Mucosa of descending colon (tissue), 3 donors: ENCODE measurements at regions not wholly inside any gene's neighbourhood (a gene's known extent, or its start where the extent isn't known, plus 50 kb on each side); places are given as distances from the start of the nearest gene placed in this dataset.

Source experiments
- ATAC-seq: fragments of 200-7000 bp; cut with Tn5 transposase; one replicate; pipeline ENCODE4 v1.9.1; 2020; ENCODE audit warnings: mild to moderate bottlenecking, moderate library complexity
- DNase-seq, 3 donors: peaks; one replicate each; pipeline ENCODE4 v3.0.0-alpha.2; 2020
- H3K36me3 ChIP-seq: fragments of 200-600 bp; one replicate; pipeline ENCODE4 v1.8.0; 2021; ENCODE audit warnings: low read depth, mild to moderate bottlenecking
- H3K4me1 ChIP-seq: fragments of 200-600 bp; one replicate; pipeline ENCODE4 v1.8.0; 2021; ENCODE audit warnings: low read depth, mild to moderate bottlenecking
- H3K4me3 ChIP-seq: fragments of 200-600 bp; one replicate; pipeline ENCODE4 v1.8.0; 2021; ENCODE audit warnings: mild to moderate bottlenecking
- H3K9me3 ChIP-seq: fragments of 200-600 bp; one replicate; pipeline ENCODE4 v1.8.0; 2021; ENCODE audit warnings: mild to moderate bottlenecking
- intact Hi-C, 2 donors: fragments of 100-400 bp; cut with DNase I in 1 of 2; cut with micrococcal nuclease in 1 of 2; formaldehyde crosslinking; loops; one replicate each; pipeline versions ENCODE4 v1.11.0 to v1.11.1; 2022; cut with DNase I, micrococcal nuclease
- TF ChIP-seq, protein P1 (sequence below): fragments of 200-600 bp; IDR thresholded peaks from one replicate; pipeline ENCODE4 v1.8.0; 2022; ENCODE audit warnings: antibody characterized with exemption, mild to moderate bottlenecking
- donor health status: DM: no; HTN: no; CAD: no; lungs with moderate emphysema.
- donor health status: DM: no; HTN: no; CAD: no.
- donor health status: DM: no; HTN: yes; CAD: no.

GRCh38 chr11:119957951-119958350 lies 180.0 kb downstream of the TRIM29 start:
- intact Hi-C loops = no loop called here
- TF ChIP-seq, protein P1, sequence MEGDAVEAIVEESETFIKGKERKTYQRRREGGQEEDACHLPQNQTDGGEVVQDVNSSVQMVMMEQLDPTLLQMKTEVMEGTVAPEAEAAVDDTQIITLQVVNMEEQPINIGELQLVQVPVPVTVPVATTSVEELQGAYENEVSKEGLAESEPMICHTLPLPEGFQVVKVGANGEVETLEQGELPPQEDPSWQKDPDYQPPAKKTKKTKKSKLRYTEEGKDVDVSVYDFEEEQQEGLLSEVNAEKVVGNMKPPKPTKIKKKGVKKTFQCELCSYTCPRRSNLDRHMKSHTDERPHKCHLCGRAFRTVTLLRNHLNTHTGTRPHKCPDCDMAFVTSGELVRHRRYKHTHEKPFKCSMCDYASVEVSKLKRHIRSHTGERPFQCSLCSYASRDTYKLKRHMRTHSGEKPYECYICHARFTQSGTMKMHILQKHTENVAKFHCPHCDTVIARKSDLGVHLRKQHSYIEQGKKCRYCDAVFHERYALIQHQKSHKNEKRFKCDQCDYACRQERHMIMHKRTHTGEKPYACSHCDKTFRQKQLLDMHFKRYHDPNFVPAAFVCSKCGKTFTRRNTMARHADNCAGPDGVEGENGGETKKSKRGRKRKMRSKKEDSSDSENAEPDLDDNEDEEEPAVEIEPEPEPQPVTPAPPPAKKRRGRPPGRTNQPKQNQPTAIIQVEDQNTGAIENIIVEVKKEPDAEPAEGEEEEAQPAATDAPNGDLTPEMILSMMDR = no peak
- Histone ChIP-seq H3K9me3 (no peaks in the 10 kb centered on the region), H3K4me1 (no peaks in the 10 kb centered on the region), H3K4me3 (no peak overlapping the region), H3K36me3 (no peaks in the 10 kb centered on the region)
- DNase-seq (no peak), ATAC-seq (no peak)

- intact Hi-C loops = no loop called here
- Histone ChIP-seq H3K36me3 (no peaks in the 10 kb centered on the region), H3K9me3 (no peaks in the 10 kb centered on the region), H3K4me3 (no peak overlapping the region), H3K4me1 (no peaks in the 10 kb centered on the region)
- no peak for ATAC-seq
- TF ChIP-seq, protein P1 = no peak
- DNase-seq = no peak
These were observed 185.5 kb downstream of the TRIM29 start for GRCh38 chr11:119952441-119952840.

DNA sequence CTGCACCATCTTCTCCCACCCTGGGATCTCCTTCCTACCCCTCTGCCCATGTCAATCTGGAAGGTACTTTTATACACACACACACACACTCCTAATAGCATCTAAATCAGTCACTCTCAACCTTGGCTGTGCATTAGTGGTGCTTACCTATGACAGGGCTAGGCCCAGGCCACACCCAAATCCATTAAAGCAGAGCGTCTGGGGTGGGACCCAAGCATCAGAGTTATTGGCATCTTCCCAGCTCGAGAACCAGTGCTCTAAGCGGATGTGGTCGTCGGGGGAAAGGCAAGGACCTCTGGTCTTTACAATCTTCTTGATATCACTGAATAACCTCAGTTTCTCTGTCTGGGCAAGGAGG lies 194.6 kb downstream of the TRIM29 start:
- Histone ChIP-seq H3K4me3 (no peak overlapping the region), H3K36me3 (no peaks in the 10 kb centered on the region), H3K4me1 (no peaks in the 10 kb centered on the region), H3K9me3 (no peaks in the 10 kb centered on the region)
- DNase-seq (no peak), ATAC-seq (no peak)
- TF ChIP-seq, protein P1 = no peak
- intact Hi-C loops = no loop called here

DNA sequence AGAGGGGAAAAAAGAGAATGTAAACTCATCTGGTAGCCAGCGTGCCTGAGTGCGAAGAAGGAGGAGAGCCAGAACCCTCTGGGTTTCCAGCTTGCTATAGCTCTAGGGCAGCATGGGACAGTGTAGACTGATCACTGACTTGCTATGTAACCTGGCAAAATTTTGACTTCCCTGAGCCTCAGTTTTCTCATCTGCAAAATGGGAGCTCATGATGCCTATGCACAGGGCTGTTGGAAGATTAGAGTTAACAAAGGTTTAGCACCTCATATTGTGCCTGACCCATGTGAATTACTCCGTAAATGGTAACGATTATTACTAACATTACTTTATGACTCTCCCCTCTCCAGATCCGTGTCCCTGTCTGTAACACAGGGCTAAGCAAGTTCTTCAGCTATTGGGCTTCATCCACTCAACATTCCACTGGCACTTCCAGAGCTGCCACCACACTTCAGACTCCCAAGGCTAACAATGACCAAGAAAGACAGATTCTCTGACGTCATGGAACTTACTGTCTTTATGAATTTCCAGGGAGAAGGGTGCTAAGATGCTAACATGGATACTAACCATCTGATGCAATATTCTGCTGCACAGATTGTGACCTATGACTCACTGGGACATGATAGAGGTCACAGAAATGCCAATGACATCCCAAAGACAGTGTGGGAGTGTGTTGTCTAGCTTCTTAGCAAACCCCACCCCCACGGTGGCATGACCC lies 195.2 kb downstream of the TRIM29 start:
- DNase-seq (no peak), ATAC-seq (no peak)
- no peaks in the 10 kb centered on the region for H3K36me3 ChIP-seq
- no peaks in the 10 kb centered on the region for H3K9me3 ChIP-seq
- H3K4me1 ChIP-seq = no peaks in the 10 kb centered on the region
- intact Hi-C loops = no loop called here
- TF ChIP-seq, protein P1 = no peak
- H3K4me3 ChIP-seq = no peak overlapping the region

DNA sequence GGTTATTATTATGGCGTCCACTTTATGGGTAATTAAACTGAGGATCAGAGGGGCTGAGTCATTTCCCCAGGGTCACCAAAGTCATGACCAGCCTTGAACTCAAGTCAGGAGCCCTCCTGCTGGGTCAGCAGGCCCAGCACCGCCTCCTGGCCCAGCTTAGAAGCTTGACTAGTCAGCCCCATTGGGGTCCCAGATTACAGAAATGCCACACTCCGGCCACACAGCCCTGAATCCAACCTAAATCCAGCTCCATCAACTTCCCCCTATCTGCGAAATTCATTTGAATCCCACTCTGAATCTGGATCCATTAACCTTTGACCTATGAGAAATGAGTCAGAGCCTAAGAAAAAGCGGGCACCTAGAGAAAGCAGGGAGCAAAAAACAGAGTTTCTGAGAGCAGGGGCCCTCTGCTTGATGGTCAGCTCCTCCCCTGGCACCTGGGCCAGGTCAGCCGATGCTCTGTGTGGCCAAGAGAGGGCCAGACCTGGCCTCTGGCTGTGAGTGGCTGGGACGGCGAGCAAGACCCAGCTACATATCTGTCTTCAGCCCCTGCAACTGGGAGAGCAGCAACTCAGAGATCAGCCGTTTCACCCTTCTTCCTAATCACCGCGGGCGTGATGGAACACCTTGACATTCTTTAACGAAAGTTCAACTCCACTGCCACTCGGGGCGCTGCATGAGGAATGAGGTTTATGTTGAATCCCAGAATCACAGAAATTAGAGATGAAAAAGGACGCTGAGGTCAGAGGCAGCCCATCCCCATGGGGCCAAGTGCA lies 196.1 kb downstream of the TRIM29 start:
- DNase-seq = no peak
- no peaks in the 10 kb centered on the region for H3K4me1 ChIP-seq
- TF ChIP-seq, protein P1 = no peak
- no peak for ATAC-seq
- H3K36me3 ChIP-seq = no peaks in the 10 kb centered on the region
- intact Hi-C loops = no loop called here
- H3K4me3 ChIP-seq = no peak overlapping the region
- no peaks in the 10 kb centered on the region for H3K9me3 ChIP-seq
